ENCODE measurements at regions not wholly inside any gene's neighbourhood (a gene's known extent, or its start where the extent isn't known, plus 50 kb on each side); places are given as distances from the start of the nearest gene placed in this dataset.

GRCh38 chr7:70870349-70870748 lies 261.6 kb upstream of the GALNT17 start:
- no peak overlapping the region for H3K4me3 ChIP-seq (replicated peaks; ENCODE audit: insufficient read depth, low read length)
- TF ChIP-seq GABPA (IDR thresholded peaks at IDR 0.05; ENCODE audit: low read depth) (no peak), POLR2AphosphoS5 (IDR thresholded peaks at IDR 0.05; ENCODE audit: low read depth) (no peak), REST (IDR thresholded peaks at IDR 0.05; ENCODE audit: insufficient replicate concordance, low read depth) (no peak), CTCF (IDR thresholded peaks at IDR 0.05; ENCODE audit: insufficient read depth, low read length) (no peak), SPI1 (IDR thresholded peaks at IDR 0.05; ENCODE audit: borderline replicate concordance, low read depth) (no peak)
- H3K27ac ChIP-seq (replicated peaks) = no peak overlapping the region
- H3K27me3 ChIP-seq (ENCODE audit: insufficient read depth, poor library complexity, severe bottlenecking) = no peaks in the 10 kb centered on the region
- no peak for DNase-seq (ENCODE audit: low read depth in 1 of 2, low spot score in 1 of 2)

DNA sequence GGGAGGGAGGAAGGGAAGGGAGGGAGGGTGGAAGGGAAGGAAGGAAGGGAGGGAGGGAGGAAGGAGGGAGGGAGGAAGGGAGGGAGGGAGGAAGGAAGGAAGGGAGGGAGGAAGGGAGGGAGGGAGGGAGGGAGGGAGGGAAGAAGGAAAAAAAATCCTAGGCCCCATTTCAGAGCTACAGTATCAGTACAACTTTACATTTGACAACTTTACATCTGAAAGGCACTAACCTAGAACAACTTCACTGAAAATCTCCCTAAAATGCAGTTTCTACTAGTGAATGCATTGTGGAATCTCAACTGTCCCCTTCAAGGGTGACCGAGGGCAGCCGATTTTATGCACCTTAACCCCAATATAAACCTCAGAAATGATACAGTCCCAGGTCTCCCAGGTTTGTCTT lies 259.8 kb upstream of the GALNT17 start:
- TF ChIP-seq POLR2AphosphoS5 (IDR thresholded peaks at IDR 0.05; ENCODE audit: low read depth) (no peak), REST (IDR thresholded peaks at IDR 0.05; ENCODE audit: insufficient replicate concordance, low read depth) (no peak), SPI1 (IDR thresholded peaks at IDR 0.05; ENCODE audit: borderline replicate concordance, low read depth) (no peak), GABPA (IDR thresholded peaks at IDR 0.05; ENCODE audit: low read depth) (no peak), CTCF (IDR thresholded peaks at IDR 0.05; ENCODE audit: insufficient read depth, low read length) (no peak)
- no peak overlapping the region for H3K4me3 ChIP-seq (replicated peaks; ENCODE audit: insufficient read depth, low read length)
- H3K27me3 ChIP-seq (ENCODE audit: insufficient read depth, poor library complexity, severe bottlenecking) = no peaks in the 10 kb centered on the region
- no peak for DNase-seq (ENCODE audit: low read depth in 1 of 2, low spot score in 1 of 2)
- no peak overlapping the region for H3K27ac ChIP-seq (replicated peaks)

- no peak for DNase-seq (ENCODE audit: low read depth in 1 of 2, low spot score in 1 of 2)
- TF ChIP-seq GABPA (IDR thresholded peaks at IDR 0.05; ENCODE audit: low read depth) (no peak), POLR2AphosphoS5 (IDR thresholded peaks at IDR 0.05; ENCODE audit: low read depth) (no peak), CTCF (IDR thresholded peaks at IDR 0.05; ENCODE audit: insufficient read depth, low read length) (no peak), SPI1 (IDR thresholded peaks at IDR 0.05; ENCODE audit: borderline replicate concordance, low read depth) (no peak), REST (IDR thresholded peaks at IDR 0.05; ENCODE audit: insufficient replicate concordance, low read depth) (no peak)
- Histone ChIP-seq H3K27me3 (ENCODE audit: insufficient read depth, poor library complexity, severe bottlenecking) (no peaks in the 10 kb centered on the region), H3K4me3 (replicated peaks; ENCODE audit: insufficient read depth, low read length) (no peak overlapping the region), H3K27ac (replicated peaks) (no peak overlapping the region)
Observed at GRCh38 chr7:70881167-70881847, 250.6 kb upstream of the GALNT17 start.

Measured in HL-60 (cell line).